ENCODE measurements at regions not wholly inside any gene's neighbourhood (a gene's known extent, or its start where the extent isn't known, plus 50 kb on each side); places are given as distances from the start of the nearest gene placed in this dataset.

GRCh38 chr6:2502096-2502997, 248.4 kb downstream of the MYLK4 start:
- no peak for DNase-seq

GRCh38 chr6:2497922-2498623, 252.6 kb downstream of the MYLK4 start:
- DNase-seq: no peak

- no peak for DNase-seq
Observed at GRCh38 chr6:2496291-2496690, 250.9 kb upstream of the GMDS start.

- no peak for DNase-seq
Observed at GRCh38 chr6:2492686-2493523, 247.5 kb upstream of the GMDS start.

GRCh38 chr6:2491137-2491536, 245.7 kb upstream of the GMDS start:
- no peak for DNase-seq

GRCh38 chr6:2488578-2488977, 243.2 kb upstream of the GMDS start:
- DNase-seq: no peak

- DNase-seq: no peak
Observed at GRCh38 chr6:2485116-2485515, 239.7 kb upstream of the GMDS start.

- DNase-seq: no peak
Observed at GRCh38 chr6:2482773-2483172, 237.4 kb upstream of the GMDS start.

- no peak for DNase-seq
Observed at GRCh38 chr6:2481307-2481706, 235.9 kb upstream of the GMDS start.

GRCh38 chr6:2480267-2480966, 235.0 kb upstream of the GMDS start:
- no peak for DNase-seq

- DNase-seq: no peak
Observed at GRCh38 chr6:2478200-2478599, 232.8 kb upstream of the GMDS start.

GRCh38 chr6:2477666-2478065, 232.3 kb upstream of the GMDS start:
- DNase-seq: no peak

GRCh38 chr6:2477250-2477649, 231.8 kb upstream of the GMDS start:
- DNase-seq: no peak

- no peak for DNase-seq
Observed at GRCh38 chr6:2476376-2476775, 231.0 kb upstream of the GMDS start.

GRCh38 chr6:2471472-2471871, 226.1 kb upstream of the GMDS start:
- DNase-seq: no peak

GRCh38 chr6:2469428-2469827, 224.0 kb upstream of the GMDS start:
- DNase-seq: no peak

- no peak for DNase-seq
Observed at GRCh38 chr6:2468601-2468955, 223.2 kb upstream of the GMDS start.

GRCh38 chr6:2467929-2468600, 222.7 kb upstream of the GMDS start:
- DNase-seq: no peak

GRCh38 chr6:2465336-2465735, 219.9 kb upstream of the GMDS start:
- no peak for DNase-seq

- DNase-seq: no peak
Observed at GRCh38 chr6:2464641-2465040, 219.2 kb upstream of the GMDS start.

GRCh38 chr6:2462831-2463230, 217.4 kb upstream of the GMDS start:
- no peak for DNase-seq

- no peak for DNase-seq
Observed at GRCh38 chr6:2460216-2460745, 214.9 kb upstream of the GMDS start.

All from hindlimb muscle (tissue), 1 donor.